Left lung (tissue), 4 donors: ENCODE measurements at regions not wholly inside any gene's neighbourhood (a gene's known extent, or its start where the extent isn't known, plus 50 kb on each side); places are given as distances from the start of the nearest gene placed in this dataset.

Experiments used
- ATAC-seq: fragments of 200-7000 bp; cut with Tn5 transposase; one replicate; pipeline ENCODE4 v1.9.1; 2020; ENCODE audit warnings: moderate library complexity
- DNase-seq, 4 donors: peaks; one replicate each; pipeline ENCODE4 v3.0.0-alpha.2; 2013 to 2020
- H3K27ac ChIP-seq, 2 donors: fragments of 200-600 bp; sonication (generic) in 1 of 2; one replicate each; pipeline versions ENCODE4 v1.5.0 to v1.8.0; 2020 to 2021
- H3K27me3 ChIP-seq, 2 donors: fragments of 200-600 bp; sonication (generic) in 1 of 2; one replicate each; pipeline versions ENCODE4 v1.5.0 to v1.8.0; 2020 to 2021
- H3K36me3 ChIP-seq, 2 donors: fragments of 200-600 bp; sonication (generic) in 1 of 2; one replicate each; pipeline versions ENCODE4 v1.5.0 to v1.8.0; 2020 to 2021
- H3K4me1 ChIP-seq, 2 donors: fragments of 200-600 bp; one replicate each; pipeline ENCODE4 v1.8.0; 2021
- H3K4me3 ChIP-seq, 2 donors: fragments of 200-600 bp; sonication (generic) in 1 of 2; one replicate each; pipeline versions ENCODE4 v1.5.0 to v1.8.0; 2020 to 2021; ENCODE audit warnings: mild to moderate bottlenecking in 1 of 2
- H3K9me3 ChIP-seq, 2 donors: fragments of 200-600 bp; sonication (generic) in 1 of 2; one replicate each; pipeline versions ENCODE4 v1.5.0 to v1.8.0; 2020 to 2021
- CTCF ChIP-seq, 2 donors: fragments of 200-600 bp; sonication (generic) in 1 of 2; IDR thresholded peaks; one replicate each; pipeline versions ENCODE4 v1.5.0 to v1.8.0; 2021; ENCODE audit warnings: antibody characterized with exemption in 2 of 2
- intact Hi-C, 2 donors: fragments of 100-400 bp; cut with DNase I; formaldehyde crosslinking; loops; one replicate each; pipeline versions ENCODE4 v1.11.2 to v1.14.2; 2022
- donor health status: DM: no; HTN: yes; CAD: no.
- donor health status: DM: no; HTN: no; CAD: no.

- no peaks in the 10 kb centered on the region for H3K4me1 ChIP-seq
- no peaks in the 10 kb centered on the region for H3K36me3 ChIP-seq
- no peaks in the 10 kb centered on the region for H3K9me3 ChIP-seq
- intact Hi-C loops: no loop called here
- no peak for TF ChIP-seq CTCF (IDR thresholded peaks at IDR 0.05)
- no peak overlapping the region for H3K4me3 ChIP-seq
- DNase-seq (no peak), ATAC-seq (no peak)
- no peaks in the 10 kb centered on the region for H3K27me3 ChIP-seq
- H3K27ac ChIP-seq: no peak overlapping the region
Measured at GRCh38 chr16:5496013-5496412, 398.4 kb upstream of the EEF2KMT start.

GRCh38 chr16:5490499-5490898 is 392.9 kb upstream of the EEF2KMT start:
- no peaks in the 10 kb centered on the region for H3K4me1 ChIP-seq
- peak in 1 of 4 donors; percentile 29 for DNase-seq
- H3K9me3 ChIP-seq: no peaks in the 10 kb centered on the region
- TF ChIP-seq CTCF (IDR thresholded peaks at IDR 0.05): peak; percentile 20 to 30
- H3K27ac ChIP-seq: no peak overlapping the region
- H3K27me3 ChIP-seq: no peaks in the 10 kb centered on the region
- no peak overlapping the region for H3K4me3 ChIP-seq
- intact Hi-C loops: no loop called here
- peak; percentile 50 for ATAC-seq
- H3K36me3 ChIP-seq: no peaks in the 10 kb centered on the region

- Histone ChIP-seq H3K27ac (no peak overlapping the region), H3K4me1 (no peaks in the 10 kb centered on the region)
- intact Hi-C loops: no loop called here
Measured at GRCh38 chr16:5488581-5488980, 391.0 kb upstream of the EEF2KMT start.

GRCh38 chr16:5487728-5488127 is 390.1 kb upstream of the EEF2KMT start:
- no peak for TF ChIP-seq CTCF (IDR thresholded peaks at IDR 0.05)
- H3K4me3 ChIP-seq: no peak overlapping the region
- H3K4me1 ChIP-seq: no peaks in the 10 kb centered on the region
- ATAC-seq (no peak), DNase-seq (no peak)
- intact Hi-C loops: no loop called here
- no peaks in the 10 kb centered on the region for H3K36me3 ChIP-seq
- H3K27ac ChIP-seq: no peak overlapping the region
- H3K27me3 ChIP-seq: peaks cover 0 to 6% of the 10 kb centered on the region in 2 donors
- no peaks in the 10 kb centered on the region for H3K9me3 ChIP-seq

More at GRCh38 chr16:5488581-5488980, 391.0 kb upstream of the EEF2KMT start:
- TF ChIP-seq CTCF (IDR thresholded peaks at IDR 0.05): no peak
- Histone ChIP-seq H3K9me3 (no peaks in the 10 kb centered on the region), H3K4me3 (no peak overlapping the region), H3K27me3 (no peaks in the 10 kb centered on the region), H3K36me3 (no peaks in the 10 kb centered on the region)
- ATAC-seq (no peak), DNase-seq (no peak)

- DNase-seq: no peak
- intact Hi-C loops: no loop called here
- no peaks in the 10 kb centered on the region for H3K9me3 ChIP-seq
- H3K4me1 ChIP-seq: no peaks in the 10 kb centered on the region
- H3K36me3 ChIP-seq: no peaks in the 10 kb centered on the region
- ATAC-seq: no peak
- H3K4me3 ChIP-seq: no peak overlapping the region
- H3K27ac ChIP-seq: no peak overlapping the region
- TF ChIP-seq CTCF (IDR thresholded peaks at IDR 0.05): no peak
- H3K27me3 ChIP-seq: peaks cover 0 to 30% of the 10 kb centered on the region in 2 donors
Measured at GRCh38 chr16:5482256-5482655, 384.7 kb upstream of the EEF2KMT start.
